ENCODE measurements at regions not wholly inside any gene's neighbourhood (a gene's known extent, or its start where the extent isn't known, plus 50 kb on each side); places are given as distances from the start of the nearest gene placed in this dataset.
"Not testable (repeated sequence)": the region's sequence is repeated elsewhere in the genome, so short reads cannot be mapped to it uniquely, and the experiment has no call there.

- TF ChIP-seq EP300 (IDR thresholded peaks at IDR 0.05); ESRRA (IDR thresholded peaks at IDR 0.05; ENCODE audit: borderline replicate concordance, low read length); CHD2 (IDR thresholded peaks at IDR 0.05; ENCODE audit: low read length, partially characterized antibody); POLR2A (IDR thresholded peaks at IDR 0.05; ENCODE audit: low read length); RCOR1 (IDR thresholded peaks at IDR 0.05; ENCODE audit: low read depth, low read length); ELK1 (IDR thresholded peaks at IDR 0.05; ENCODE audit: low read depth, low read length); RAD21 (conservative IDR thresholded peaks at IDR 0.05 in 1 of 2, IDR thresholded peaks at IDR 0.05 in 1 of 2): not testable (repeated sequence)
- TF ChIP-seq, protein P1, sequence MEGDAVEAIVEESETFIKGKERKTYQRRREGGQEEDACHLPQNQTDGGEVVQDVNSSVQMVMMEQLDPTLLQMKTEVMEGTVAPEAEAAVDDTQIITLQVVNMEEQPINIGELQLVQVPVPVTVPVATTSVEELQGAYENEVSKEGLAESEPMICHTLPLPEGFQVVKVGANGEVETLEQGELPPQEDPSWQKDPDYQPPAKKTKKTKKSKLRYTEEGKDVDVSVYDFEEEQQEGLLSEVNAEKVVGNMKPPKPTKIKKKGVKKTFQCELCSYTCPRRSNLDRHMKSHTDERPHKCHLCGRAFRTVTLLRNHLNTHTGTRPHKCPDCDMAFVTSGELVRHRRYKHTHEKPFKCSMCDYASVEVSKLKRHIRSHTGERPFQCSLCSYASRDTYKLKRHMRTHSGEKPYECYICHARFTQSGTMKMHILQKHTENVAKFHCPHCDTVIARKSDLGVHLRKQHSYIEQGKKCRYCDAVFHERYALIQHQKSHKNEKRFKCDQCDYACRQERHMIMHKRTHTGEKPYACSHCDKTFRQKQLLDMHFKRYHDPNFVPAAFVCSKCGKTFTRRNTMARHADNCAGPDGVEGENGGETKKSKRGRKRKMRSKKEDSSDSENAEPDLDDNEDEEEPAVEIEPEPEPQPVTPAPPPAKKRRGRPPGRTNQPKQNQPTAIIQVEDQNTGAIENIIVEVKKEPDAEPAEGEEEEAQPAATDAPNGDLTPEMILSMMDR (IDR thresholded peaks at IDR 0.05): not testable (repeated sequence)
- TF ChIP-seq, protein P2, sequence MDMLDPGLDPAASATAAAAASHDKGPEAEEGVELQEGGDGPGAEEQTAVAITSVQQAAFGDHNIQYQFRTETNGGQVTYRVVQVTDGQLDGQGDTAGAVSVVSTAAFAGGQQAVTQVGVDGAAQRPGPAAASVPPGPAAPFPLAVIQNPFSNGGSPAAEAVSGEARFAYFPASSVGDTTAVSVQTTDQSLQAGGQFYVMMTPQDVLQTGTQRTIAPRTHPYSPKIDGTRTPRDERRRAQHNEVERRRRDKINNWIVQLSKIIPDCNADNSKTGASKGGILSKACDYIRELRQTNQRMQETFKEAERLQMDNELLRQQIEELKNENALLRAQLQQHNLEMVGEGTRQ (IDR thresholded peaks at IDR 0.05): not testable (repeated sequence)
These were observed 2237.8 kb downstream of the ARAP2 start for GRCh38 chr4:34006540-34006939.
